OCI-LY7 (cell line): ENCODE measurements at regions not wholly inside any gene's neighbourhood (a gene's known extent, or its start where the extent isn't known, plus 50 kb on each side); places are given as distances from the start of the nearest gene placed in this dataset.
"Not testable (repeated sequence)": the region's sequence is repeated elsewhere in the genome, so short reads cannot be mapped to it uniquely, and the experiment has no call there.

Experiments used
- BruUV-seq: library from RNA; stranded (reverse); fragments of 400-500 nt; replicated peaks from 2 replicates; lab custom pipeline; 2021; lab: Mats Ljungman, UMichigan
- CTCF ChIA-PET: fragments of 300-600 bp; sonication (Branson Sonifier 250); formaldehyde crosslinking; loops from one replicate; lab custom pipeline; 2022; ENCODE audit warnings: antibody characterized with exemption; ENCODE audit not compliant: unreplicated experiment; lab: Charles Lee
- POLR2A ChIA-PET: fragments of 300-600 bp; sonication (Branson Sonifier 250); formaldehyde crosslinking; loops from one replicate; lab custom pipeline; 2022; ENCODE audit warnings: antibody characterized with exemption; lab: Charles Lee
- DNase-seq: peaks from one replicate; pipeline ENCODE4 v3.0.0-alpha.2; 2015; ENCODE audit warnings: low spot score
- H2AFZ ChIP-seq: fragments of 200-600 bp; sonication (generic), shearing (Covaris generic); 2 replicates; pipeline ENCODE4 v1.6.1; 2014; ENCODE audit warnings: mild to moderate bottlenecking, antibody characterized with exemption, low read length, moderate library complexity
- H3K27ac ChIP-seq: fragments of 200-600 bp; sonication (generic); 2 replicates; pipeline ENCODE4 v1.5.1; 2014; ENCODE audit warnings: mixed run types, low read depth, mild to moderate bottlenecking, moderate library complexity, low read length, inconsistent platforms; ENCODE audit not compliant: poor library complexity, severe bottlenecking
- H3K36me3 ChIP-seq: fragments of 200-600 bp; sonication (generic); 2 replicates; pipeline ENCODE4 v1.6.1; 2014; ENCODE audit warnings: mild to moderate bottlenecking, antibody characterized with exemption, low read length, moderate library complexity, mixed read lengths; ENCODE audit not compliant: insufficient read depth
- H3K4me1 ChIP-seq: fragments of 200-600 bp; sonication (generic); 2 replicates; pipeline ENCODE4 v1.5.1; 2014; ENCODE audit warnings: mild to moderate bottlenecking, low read length; ENCODE audit not compliant: insufficient read depth, poor library complexity, severe bottlenecking
- H3K4me2 ChIP-seq: fragments of 200-600 bp; sonication (generic); 2 replicates; pipeline ENCODE4 v1.6.1; 2014; ENCODE audit warnings: mild to moderate bottlenecking, low read length
- H3K4me3 ChIP-seq: fragments of 200-600 bp; sonication (generic); 2 replicates; pipeline ENCODE4 v1.5.1; 2014; ENCODE audit warnings: mild to moderate bottlenecking, low read depth, low read length; ENCODE audit not compliant: poor library complexity, severe bottlenecking
- H3K79me2 ChIP-seq: fragments of 200-600 bp; sonication (generic); 2 replicates; pipeline ENCODE4 v1.6.1; 2016; ENCODE audit warnings: low read depth, mild to moderate bottlenecking, low read length, moderate library complexity, mixed read lengths; ENCODE audit not compliant: insufficient read depth
- H3K9me2 ChIP-seq: fragments of 200-600 bp; sonication (generic); 2 replicates; pipeline ENCODE4 v1.6.1; 2016; ENCODE audit warnings: mild to moderate bottlenecking, low read length, mixed read lengths; ENCODE audit not compliant: insufficient read depth
- H3K9me3 ChIP-seq: fragments of 200-600 bp; sonication (generic); 2 replicates; pipeline ENCODE4 v1.6.1; 2014; ENCODE audit warnings: mild to moderate bottlenecking, mixed run types, low read length, mixed read lengths
- H4K20me1 ChIP-seq: fragments of 200-600 bp; sonication (generic); 2 replicates; pipeline ENCODE4 v1.6.1; 2014; ENCODE audit warnings: mild to moderate bottlenecking, antibody characterized with exemption, low read length, moderate library complexity, mixed read lengths; ENCODE audit not compliant: insufficient read depth
- CTCF ChIP-seq: fragments of 200-600 bp; sonication (generic); conservative IDR thresholded peaks from 2 replicates; pipeline ENCODE4 v1.5.1; 2014; ENCODE audit warnings: mild to moderate bottlenecking, antibody characterized with exemption, low read length, moderate library complexity, mixed read lengths
- EZH2phosphoT487 ChIP-seq: fragments of 200-600 bp; sonication (generic); IDR thresholded peaks from 2 replicates; pipeline ENCODE4 v1.6.1; 2018; ENCODE audit warnings: low read depth, borderline replicate concordance, mild to moderate bottlenecking, mixed run types, antibody characterized with exemption, low read length, moderate library complexity, mixed read lengths
- intact Hi-C: fragments of 100-400 bp; cut with micrococcal nuclease; formaldehyde crosslinking; loops from one replicate; pipeline ENCODE4 v1.10.0; 2022; ENCODE audit not compliant: unreplicated experiment

GRCh38 chr5:52150501-52150900 is 637.2 kb upstream of the ITGA1 start:
- H3K4me2 ChIP-seq = no peak overlapping the region
- BruUV-seq = no TSS peak
- TF ChIP-seq EZH2phosphoT487 = no peak
- TF ChIP-seq CTCF = no peak
- CTCF ChIA-PET = no interaction called here
- no peaks in the 10 kb centered on the region for H3K9me2 ChIP-seq
- H3K27ac ChIP-seq = no peak overlapping the region
- POLR2A ChIA-PET = interaction anchor here (0.8 kb wide), 1 partner anchor 25 kb away, joined by 3 read pairs; no protein-coding TSS in a partner anchor
- intact Hi-C loops = no loop called here
- no peaks in the 10 kb centered on the region for H3K36me3 ChIP-seq
- H2AFZ ChIP-seq = no peak overlapping the region
- H3K4me3 ChIP-seq = no peak overlapping the region
- no peaks in the 10 kb centered on the region for H3K4me1 ChIP-seq
- no peaks in the 10 kb centered on the region for H3K9me3 ChIP-seq
- no peaks in the 10 kb centered on the region for H4K20me1 ChIP-seq
- H3K79me2 ChIP-seq = no peaks in the 10 kb centered on the region
- DNase-seq = no peak

GRCh38 chr5:52156809-52157208 is 630.9 kb upstream of the ITGA1 start:
- H3K4me2 ChIP-seq, H3K9me3 ChIP-seq, BruUV-seq, H3K9me2 ChIP-seq, intact Hi-C loops, H2AFZ ChIP-seq, H4K20me1 ChIP-seq, DNase-seq, H3K36me3 ChIP-seq, H3K27ac ChIP-seq, POLR2A ChIA-PET, CTCF ChIA-PET, H3K4me1 ChIP-seq, H3K79me2 ChIP-seq, H3K4me3 ChIP-seq: not testable (repeated sequence)

DNA sequence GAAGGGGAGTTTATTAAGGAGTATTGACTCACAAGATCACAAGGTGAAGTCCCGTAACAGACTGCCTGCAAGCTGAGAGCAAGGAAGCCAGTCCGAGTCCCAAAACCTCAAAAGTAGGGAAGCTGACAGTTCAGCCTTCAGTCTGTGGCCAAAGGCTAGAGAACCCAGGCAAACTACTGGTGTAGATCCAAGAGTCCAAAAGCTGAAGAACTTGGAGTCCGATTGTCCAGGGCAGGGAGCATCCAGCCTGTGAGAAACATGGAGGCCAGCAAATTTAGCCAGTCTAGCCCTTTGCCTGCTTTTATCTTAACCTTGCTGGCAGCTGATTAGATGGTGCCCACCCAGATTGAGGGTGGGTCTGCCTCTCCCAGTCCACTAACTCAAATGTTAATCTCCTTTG is 621.9 kb upstream of the ITGA1 start:
- DNase-seq, H3K4me2 ChIP-seq, H3K4me3 ChIP-seq, H2AFZ ChIP-seq, BruUV-seq, H3K4me1 ChIP-seq, H4K20me1 ChIP-seq, H3K79me2 ChIP-seq, H3K36me3 ChIP-seq, intact Hi-C loops, H3K9me2 ChIP-seq, H3K27ac ChIP-seq, CTCF ChIA-PET, H3K9me3 ChIP-seq: not testable (repeated sequence)
- POLR2A ChIA-PET = interaction anchor here (0.6 kb wide), 1 partner anchor 30 kb away, joined by 3 read pairs; no protein-coding TSS in a partner anchor

DNA sequence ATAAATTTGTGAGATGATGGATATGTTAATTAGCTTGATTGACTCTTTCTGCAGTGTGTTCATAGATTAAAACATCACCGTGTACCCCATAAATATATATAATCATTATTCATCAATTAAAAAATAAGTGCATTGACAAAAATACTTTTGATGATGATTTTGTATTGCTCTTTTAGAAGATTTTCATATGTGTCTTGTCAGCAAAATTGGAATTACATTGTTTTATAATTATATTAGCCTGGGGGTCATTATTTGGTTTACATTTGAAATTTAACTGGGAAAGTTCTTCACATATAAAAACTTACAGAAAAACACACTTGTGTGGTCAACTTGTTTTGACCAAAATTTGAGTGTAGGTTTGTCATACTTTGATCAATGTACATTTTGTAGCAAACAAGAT is 614.6 kb upstream of the ITGA1 start:
- ChIA-PET CTCF (no interaction called here), POLR2A (no interaction called here)
- TF ChIP-seq EZH2phosphoT487 = no peak
- TF ChIP-seq CTCF = no peak
- H3K79me2 ChIP-seq = no peaks in the 10 kb centered on the region
- no peak for DNase-seq
- H3K27ac ChIP-seq = no peak overlapping the region
- H3K4me3 ChIP-seq = no peak overlapping the region
- no peaks in the 10 kb centered on the region for H4K20me1 ChIP-seq
- no peak overlapping the region for H2AFZ ChIP-seq
- no peak overlapping the region for H3K4me2 ChIP-seq
- BruUV-seq = no TSS peak
- H3K36me3 ChIP-seq = no peaks in the 10 kb centered on the region
- no peaks in the 10 kb centered on the region for H3K9me2 ChIP-seq
- intact Hi-C loops = no loop called here
- H3K4me1 ChIP-seq = no peaks in the 10 kb centered on the region
- H3K9me3 ChIP-seq = no peaks in the 10 kb centered on the region
